ENCODE measurements at regions not wholly inside any gene's neighbourhood (a gene's known extent, or its start where the extent isn't known, plus 50 kb on each side); places are given as distances from the start of the nearest gene placed in this dataset.

DNA sequence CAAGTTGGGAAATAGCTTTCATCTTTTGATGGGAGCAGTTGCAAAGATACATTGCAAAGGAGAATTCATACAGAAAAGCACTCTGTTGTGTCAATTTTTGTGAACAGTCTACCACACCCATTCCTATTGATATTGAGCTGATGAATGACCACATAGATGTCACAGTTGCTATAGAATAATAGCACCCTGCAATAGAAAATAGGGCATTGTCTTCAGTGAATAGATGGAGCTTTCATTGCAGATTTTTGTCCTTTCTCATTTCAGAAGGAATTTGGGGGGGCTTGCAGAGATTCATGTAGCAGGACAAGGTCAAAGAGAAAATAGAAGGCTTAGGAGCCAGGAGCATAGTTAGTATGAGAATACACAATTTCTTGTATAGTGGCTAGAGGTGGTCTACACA lies 237.9 kb downstream of the TMEM38B start:
- TF ChIP-seq, protein P1, sequence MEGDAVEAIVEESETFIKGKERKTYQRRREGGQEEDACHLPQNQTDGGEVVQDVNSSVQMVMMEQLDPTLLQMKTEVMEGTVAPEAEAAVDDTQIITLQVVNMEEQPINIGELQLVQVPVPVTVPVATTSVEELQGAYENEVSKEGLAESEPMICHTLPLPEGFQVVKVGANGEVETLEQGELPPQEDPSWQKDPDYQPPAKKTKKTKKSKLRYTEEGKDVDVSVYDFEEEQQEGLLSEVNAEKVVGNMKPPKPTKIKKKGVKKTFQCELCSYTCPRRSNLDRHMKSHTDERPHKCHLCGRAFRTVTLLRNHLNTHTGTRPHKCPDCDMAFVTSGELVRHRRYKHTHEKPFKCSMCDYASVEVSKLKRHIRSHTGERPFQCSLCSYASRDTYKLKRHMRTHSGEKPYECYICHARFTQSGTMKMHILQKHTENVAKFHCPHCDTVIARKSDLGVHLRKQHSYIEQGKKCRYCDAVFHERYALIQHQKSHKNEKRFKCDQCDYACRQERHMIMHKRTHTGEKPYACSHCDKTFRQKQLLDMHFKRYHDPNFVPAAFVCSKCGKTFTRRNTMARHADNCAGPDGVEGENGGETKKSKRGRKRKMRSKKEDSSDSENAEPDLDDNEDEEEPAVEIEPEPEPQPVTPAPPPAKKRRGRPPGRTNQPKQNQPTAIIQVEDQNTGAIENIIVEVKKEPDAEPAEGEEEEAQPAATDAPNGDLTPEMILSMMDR (IDR thresholded peaks at IDR 0.05; ENCODE audit: poor library complexity, severe bottlenecking): no peak
- TF ChIP-seq POLR2AphosphoS5 (IDR thresholded peaks at IDR 0.05) (no peak), TAF1 (IDR thresholded peaks at IDR 0.05; ENCODE audit: low read depth) (no peak), REST (IDR thresholded peaks at IDR 0.05; ENCODE audit: borderline replicate concordance) (no peak), EZH2 (IDR thresholded peaks at IDR 0.05; ENCODE audit: borderline replicate concordance, insufficient read depth, low read length, poor library complexity, severe bottlenecking) (no peak)

Data from neural cell (in vitro differentiated cells).